Ovary (tissue), 7 donors: ENCODE measurements at regions not wholly inside any gene's neighbourhood (a gene's known extent, or its start where the extent isn't known, plus 50 kb on each side); places are given as distances from the start of the nearest gene placed in this dataset.

Source experiments
- DNase-seq, 5 donors: peaks; one replicate each; pipeline ENCODE4 v3.0.0-alpha.2; 2019 to 2020
- H3K27ac ChIP-seq, 2 donors: fragments of 200-600 bp; one replicate each; pipeline versions ENCODE4 v1.5.1 to v1.8.0; 2019 to 2022
- H3K27me3 ChIP-seq: fragments of 200-600 bp; one replicate; pipeline ENCODE4 v1.8.0; 2022
- H3K36me3 ChIP-seq: fragments of 200-600 bp; sonication (generic); one replicate; pipeline ENCODE4 v1.5.1; 2019
- H3K4me1 ChIP-seq: one replicate; pipeline ENCODE4 v1.8.1; 2013; ENCODE audit warnings: mild to moderate bottlenecking, moderate library complexity; ENCODE audit not compliant: insufficient read depth
- H3K4me3 ChIP-seq: fragments of 200-600 bp; sonication (generic); one replicate; pipeline ENCODE4 v1.5.1; 2017
- H3K9me3 ChIP-seq, 2 donors: fragments of 200-600 bp in 1 of 2; sonication (generic) in 1 of 2; one replicate each; pipeline versions ENCODE4 v1.5.1 to v1.8.1; 2013 to 2019; ENCODE audit warnings: mild to moderate bottlenecking in 1 of 2, moderate library complexity in 1 of 2
- EP300 ChIP-seq: sonication (generic); formaldehyde crosslinking; IDR thresholded peaks from one replicate; pipeline ENCODE4 v1.6.1; 2017; ENCODE audit warnings: antibody characterized with exemption
- POLR2A ChIP-seq: fragments of 450-650 bp; IDR thresholded peaks from one replicate; pipeline ENCODE4 v1.6.1; 2017; ENCODE audit warnings: antibody characterized with exemption, mild to moderate bottlenecking, moderate library complexity
- WGBS, 3 donors: extraction: QIAGEN DNeasy Blood & Tissue Kit in 1 of 3; methylation state at CpG; one replicate each; pipeline versions ENCODE4 v1.1.5 to v1.1.7; 2013 to 2017; 5-methylcytosine and 5-hydroxymethylcytosine counted together
- intact Hi-C, 4 donors: fragments of 100-400 bp; cut with DNase I; formaldehyde crosslinking; loops; one replicate each; pipeline versions ENCODE4 v1.11.0 to v1.15.1; 2022 to 2023
- TF ChIP-seq, protein P1 (sequence below), 3 donors: fragments of 450-650 bp in 2 of 3; fragments of 200-600 bp in 1 of 3; IDR thresholded peaks; one replicate each; pipeline versions ENCODE4 v1.5.1 to v1.8.0; 2016 to 2022; ENCODE audit warnings: antibody characterized with exemption in 3 of 3, mild to moderate bottlenecking in 1 of 3
- donor health status: DM: no; HTN: no; CAD: no; lungs with moderate emphysema.
- donor health status: DM: no; HTN: no; CAD: no.
- donor health status: Bipolar disorder and iron deficiency.
- donor health status: DM: no; HTN: no; CAD: no.
- donor health status: DM: yes; HTN: yes; CAD: no.

DNA sequence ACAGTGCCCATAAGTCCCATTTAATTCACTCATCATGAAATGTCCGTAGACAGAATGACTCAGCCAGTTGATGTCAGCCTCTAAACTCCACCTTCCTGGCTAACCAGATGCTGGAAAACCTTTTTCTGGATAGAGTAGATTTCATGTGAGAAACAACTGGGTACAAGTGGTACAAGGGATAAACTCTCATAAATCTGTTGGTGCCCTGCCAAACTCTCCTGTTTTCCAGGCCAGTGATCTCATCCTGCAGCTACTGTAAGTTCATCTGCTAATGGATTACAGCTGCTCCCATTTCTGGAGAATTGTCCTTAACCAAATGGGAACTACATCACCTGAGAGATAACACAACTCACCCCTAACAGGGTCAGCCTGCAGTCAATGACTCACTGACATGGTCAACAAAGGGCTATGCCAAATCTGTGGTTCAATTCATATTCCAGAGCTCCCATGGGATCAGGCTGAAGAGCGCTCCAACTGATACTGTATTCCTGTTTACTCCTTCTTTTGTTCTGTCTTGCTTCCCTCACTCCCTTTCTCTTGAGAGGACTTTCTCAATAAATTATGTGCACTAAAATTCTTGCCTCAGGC, 210.1 kb upstream of the HDDC2 start:
- no peaks in the 10 kb centered on the region for H3K4me1 ChIP-seq
- intact Hi-C loops: no loop called here
- no peak overlapping the region for H3K4me3 ChIP-seq
- no peak for TF ChIP-seq EP300
- no peak for TF ChIP-seq POLR2A
- TF ChIP-seq, protein P1, sequence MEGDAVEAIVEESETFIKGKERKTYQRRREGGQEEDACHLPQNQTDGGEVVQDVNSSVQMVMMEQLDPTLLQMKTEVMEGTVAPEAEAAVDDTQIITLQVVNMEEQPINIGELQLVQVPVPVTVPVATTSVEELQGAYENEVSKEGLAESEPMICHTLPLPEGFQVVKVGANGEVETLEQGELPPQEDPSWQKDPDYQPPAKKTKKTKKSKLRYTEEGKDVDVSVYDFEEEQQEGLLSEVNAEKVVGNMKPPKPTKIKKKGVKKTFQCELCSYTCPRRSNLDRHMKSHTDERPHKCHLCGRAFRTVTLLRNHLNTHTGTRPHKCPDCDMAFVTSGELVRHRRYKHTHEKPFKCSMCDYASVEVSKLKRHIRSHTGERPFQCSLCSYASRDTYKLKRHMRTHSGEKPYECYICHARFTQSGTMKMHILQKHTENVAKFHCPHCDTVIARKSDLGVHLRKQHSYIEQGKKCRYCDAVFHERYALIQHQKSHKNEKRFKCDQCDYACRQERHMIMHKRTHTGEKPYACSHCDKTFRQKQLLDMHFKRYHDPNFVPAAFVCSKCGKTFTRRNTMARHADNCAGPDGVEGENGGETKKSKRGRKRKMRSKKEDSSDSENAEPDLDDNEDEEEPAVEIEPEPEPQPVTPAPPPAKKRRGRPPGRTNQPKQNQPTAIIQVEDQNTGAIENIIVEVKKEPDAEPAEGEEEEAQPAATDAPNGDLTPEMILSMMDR (IDR thresholded peaks at IDR 0.05): no peak
- no peaks in the 10 kb centered on the region for H3K27me3 ChIP-seq
- H3K27ac ChIP-seq: no peak overlapping the region
- no peaks in the 10 kb centered on the region for H3K36me3 ChIP-seq
- DNase-seq: no peak
- whole genome bisulfite sequencing, 3 donors: 72 to 81% (median 78%) methylated on average over 2 of the region's 2 CpGs
- H3K9me3 ChIP-seq: no peaks in the 10 kb centered on the region

DNA sequence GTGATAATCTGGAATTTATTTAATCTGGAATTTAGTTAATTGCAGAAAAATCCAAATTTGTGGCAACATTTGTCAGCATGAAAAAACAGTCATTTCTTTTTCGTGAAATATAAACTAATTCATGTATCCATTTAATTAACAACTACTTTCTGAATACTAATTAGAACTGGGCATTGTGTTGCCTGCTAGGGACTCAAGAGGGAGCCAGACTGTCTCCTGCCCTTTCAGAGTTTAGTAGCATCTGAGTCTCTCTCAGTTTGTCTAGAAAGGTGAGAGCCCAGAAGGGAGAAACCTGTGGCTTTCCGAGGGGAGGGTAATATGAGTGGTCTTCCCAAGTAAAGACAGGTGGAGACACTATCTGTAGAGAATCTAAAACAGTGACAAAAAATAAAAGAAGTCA, 210.9 kb upstream of the HDDC2 start:
- no peaks in the 10 kb centered on the region for H3K36me3 ChIP-seq
- H3K9me3 ChIP-seq: no peaks in the 10 kb centered on the region
- DNase-seq: no peak
- H3K4me3 ChIP-seq: no peak overlapping the region
- intact Hi-C loops: no loop called here
- no peak overlapping the region for H3K27ac ChIP-seq
- WGBS, 3 donors: 86 to 87% (median 86%) methylated on average over 2 of the region's 2 CpGs
- no peaks in the 10 kb centered on the region for H3K4me1 ChIP-seq
- TF ChIP-seq POLR2A (no peak), EP300 (no peak)
- TF ChIP-seq, protein P1 (IDR thresholded peaks at IDR 0.05): no peak
- no peaks in the 10 kb centered on the region for H3K27me3 ChIP-seq

DNA sequence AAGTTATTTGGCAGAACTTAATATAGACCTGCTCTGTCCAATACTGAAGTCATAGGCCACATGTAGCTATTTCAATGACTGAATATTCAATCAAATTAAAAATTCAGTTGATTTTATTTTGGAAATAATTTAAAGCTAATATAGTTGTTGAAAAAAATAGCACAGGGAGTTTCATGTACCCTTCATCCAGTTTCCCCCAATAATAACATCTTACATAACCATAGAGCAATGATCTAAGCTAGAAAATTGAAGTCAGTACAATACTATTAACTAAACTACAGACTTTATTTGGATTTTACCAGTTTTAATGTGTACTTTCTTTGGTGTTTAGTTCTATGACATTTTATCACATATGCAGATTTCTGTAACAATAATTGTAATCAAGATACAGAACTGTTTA, 212.2 kb upstream of the HDDC2 start:
- no peaks in the 10 kb centered on the region for H3K36me3 ChIP-seq
- no peak for TF ChIP-seq POLR2A
- no peak for TF ChIP-seq EP300
- TF ChIP-seq, protein P1 (IDR thresholded peaks at IDR 0.05): no peak
- H3K4me3 ChIP-seq: no peak overlapping the region
- H3K27ac ChIP-seq: no peak overlapping the region
- no peak for DNase-seq
- no peaks in the 10 kb centered on the region for H3K9me3 ChIP-seq
- intact Hi-C loops: no loop called here
- H3K4me1 ChIP-seq: no peaks in the 10 kb centered on the region
- no peaks in the 10 kb centered on the region for H3K27me3 ChIP-seq

DNA sequence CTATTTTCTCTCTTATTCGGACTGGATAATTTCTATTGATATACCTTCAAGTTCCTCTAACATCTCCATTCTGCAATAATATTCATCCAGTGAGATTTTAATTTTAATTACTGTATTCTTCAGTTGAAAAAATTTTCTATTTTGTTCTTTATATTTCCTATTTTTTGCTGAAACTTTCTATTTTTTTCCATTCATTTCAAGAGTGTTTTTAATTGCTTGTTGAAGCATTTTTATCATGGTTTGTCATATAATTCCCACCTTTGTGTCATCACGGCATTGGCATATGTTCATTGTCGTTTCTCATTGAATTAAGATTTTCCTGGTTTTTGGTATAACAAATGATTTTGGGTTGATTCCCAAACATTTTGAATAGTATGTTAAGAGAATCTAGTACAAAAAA, 214.9 kb upstream of the HDDC2 start:
- no peak for TF ChIP-seq POLR2A
- TF ChIP-seq, protein P1 (IDR thresholded peaks at IDR 0.05): no peak
- no peak for TF ChIP-seq EP300
- WGBS, 3 donors: 86 to 95% (median 92%) methylated on average over 3 of the region's 3 CpGs
- Histone ChIP-seq H3K4me3 (no peak overlapping the region), H3K36me3 (no peaks in the 10 kb centered on the region), H3K27me3 (no peaks in the 10 kb centered on the region), H3K4me1 (no peaks in the 10 kb centered on the region), H3K9me3 (no peaks in the 10 kb centered on the region), H3K27ac (no peak overlapping the region)
- DNase-seq: no peak
- intact Hi-C loops: no loop called here
